ENCODE measurements at regions not wholly inside any gene's neighbourhood (a gene's known extent, or its start where the extent isn't known, plus 50 kb on each side); places are given as distances from the start of the nearest gene placed in this dataset.

DNA sequence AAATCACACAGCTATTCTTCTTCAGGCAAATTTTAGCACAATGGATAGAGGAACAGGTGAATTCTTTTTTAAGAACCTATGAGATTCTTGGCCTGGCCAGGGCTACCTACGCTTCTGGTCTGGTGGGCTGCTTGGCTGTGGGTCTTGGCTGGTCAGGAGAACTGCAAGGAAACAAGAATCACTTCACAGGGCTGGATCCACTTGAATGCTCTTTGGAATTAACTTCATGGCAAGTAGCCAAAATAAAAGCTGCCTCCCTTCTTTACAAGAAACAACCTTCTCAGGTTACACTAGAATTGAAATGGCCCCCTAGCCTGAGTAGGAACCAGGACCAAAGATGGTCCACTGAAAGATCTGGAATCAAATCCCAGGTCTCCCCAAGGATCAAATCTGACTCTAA is 519.1 kb downstream of the IQCM start:
- H3K9me3 ChIP-seq, result no peaks in the 10 kb centered on the region
- TF ChIP-seq, protein P1, sequence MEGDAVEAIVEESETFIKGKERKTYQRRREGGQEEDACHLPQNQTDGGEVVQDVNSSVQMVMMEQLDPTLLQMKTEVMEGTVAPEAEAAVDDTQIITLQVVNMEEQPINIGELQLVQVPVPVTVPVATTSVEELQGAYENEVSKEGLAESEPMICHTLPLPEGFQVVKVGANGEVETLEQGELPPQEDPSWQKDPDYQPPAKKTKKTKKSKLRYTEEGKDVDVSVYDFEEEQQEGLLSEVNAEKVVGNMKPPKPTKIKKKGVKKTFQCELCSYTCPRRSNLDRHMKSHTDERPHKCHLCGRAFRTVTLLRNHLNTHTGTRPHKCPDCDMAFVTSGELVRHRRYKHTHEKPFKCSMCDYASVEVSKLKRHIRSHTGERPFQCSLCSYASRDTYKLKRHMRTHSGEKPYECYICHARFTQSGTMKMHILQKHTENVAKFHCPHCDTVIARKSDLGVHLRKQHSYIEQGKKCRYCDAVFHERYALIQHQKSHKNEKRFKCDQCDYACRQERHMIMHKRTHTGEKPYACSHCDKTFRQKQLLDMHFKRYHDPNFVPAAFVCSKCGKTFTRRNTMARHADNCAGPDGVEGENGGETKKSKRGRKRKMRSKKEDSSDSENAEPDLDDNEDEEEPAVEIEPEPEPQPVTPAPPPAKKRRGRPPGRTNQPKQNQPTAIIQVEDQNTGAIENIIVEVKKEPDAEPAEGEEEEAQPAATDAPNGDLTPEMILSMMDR (IDR thresholded peaks at IDR 0.05), result no peak
- no peak overlapping the region for H3K27ac ChIP-seq
- H3K36me3 ChIP-seq, result no peaks in the 10 kb centered on the region
- no peaks in the 10 kb centered on the region for H3K4me1 ChIP-seq
- no peak overlapping the region for H3K4me3 ChIP-seq
- ATAC-seq (peak; percentile 26), DNase-seq (peak in 1 of 4 donors; percentile 16)
- intact Hi-C loops (cut with DNase I), result no loop called here
- H3K27me3 ChIP-seq, result no peaks in the 10 kb centered on the region

DNA sequence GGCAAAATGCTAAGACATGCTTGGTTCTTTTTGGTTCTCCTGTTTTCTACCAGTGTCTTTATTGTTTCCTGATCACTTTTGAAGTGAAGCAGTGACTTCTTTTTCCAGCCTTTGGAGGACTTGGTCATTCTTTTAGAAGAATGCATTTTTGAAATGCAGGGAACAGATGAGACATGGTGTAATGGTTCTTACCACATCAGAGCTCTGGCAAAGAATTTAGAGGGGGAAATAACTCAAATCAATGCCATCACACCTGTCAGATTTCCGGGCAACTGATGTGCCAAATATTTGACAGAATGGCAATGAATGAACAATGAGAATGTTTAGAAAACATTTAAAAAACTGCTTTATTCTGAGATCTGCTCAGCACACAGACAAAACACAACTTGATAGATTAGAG is 519.6 kb downstream of the IQCM start:
- ATAC-seq (no peak), DNase-seq (no peak)
- Histone ChIP-seq H3K4me1 (no peaks in the 10 kb centered on the region), H3K27ac (no peak overlapping the region), H3K4me3 (no peak overlapping the region), H3K9me3 (no peaks in the 10 kb centered on the region), H3K27me3 (no peaks in the 10 kb centered on the region), H3K36me3 (no peaks in the 10 kb centered on the region)
- TF ChIP-seq, protein P1 (IDR thresholded peaks at IDR 0.05), result no peak
- intact Hi-C loops (cut with DNase I), result no loop called here

DNA sequence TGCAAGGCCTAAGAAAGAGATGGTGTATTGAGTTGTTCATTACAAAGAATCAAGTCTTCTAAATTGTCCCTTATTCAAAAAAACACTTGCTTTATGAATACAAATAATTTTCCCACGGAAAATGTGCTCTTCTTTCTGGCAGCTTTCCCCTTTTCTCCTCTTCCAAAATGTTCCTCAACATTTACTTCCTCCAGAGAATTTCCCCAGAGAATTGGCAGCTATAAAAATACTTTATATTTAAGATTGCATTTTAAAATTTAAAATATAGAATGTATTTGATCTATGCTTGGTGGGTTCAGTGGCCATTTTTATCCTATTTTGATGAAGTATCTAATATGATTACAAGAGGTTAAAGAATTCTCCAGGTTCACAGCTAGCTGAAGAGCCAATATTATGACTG is 521.0 kb downstream of the IQCM start:
- no peak for DNase-seq
- intact Hi-C loops (cut with DNase I), result no loop called here
- H3K27me3 ChIP-seq, result no peaks in the 10 kb centered on the region
- TF ChIP-seq, protein P1 (IDR thresholded peaks at IDR 0.05), result no peak
- no peaks in the 10 kb centered on the region for H3K36me3 ChIP-seq
- H3K4me1 ChIP-seq, result no peaks in the 10 kb centered on the region
- no peak overlapping the region for H3K4me3 ChIP-seq
- no peak overlapping the region for H3K27ac ChIP-seq
- ATAC-seq, result no peak
- H3K9me3 ChIP-seq, result no peaks in the 10 kb centered on the region

DNA sequence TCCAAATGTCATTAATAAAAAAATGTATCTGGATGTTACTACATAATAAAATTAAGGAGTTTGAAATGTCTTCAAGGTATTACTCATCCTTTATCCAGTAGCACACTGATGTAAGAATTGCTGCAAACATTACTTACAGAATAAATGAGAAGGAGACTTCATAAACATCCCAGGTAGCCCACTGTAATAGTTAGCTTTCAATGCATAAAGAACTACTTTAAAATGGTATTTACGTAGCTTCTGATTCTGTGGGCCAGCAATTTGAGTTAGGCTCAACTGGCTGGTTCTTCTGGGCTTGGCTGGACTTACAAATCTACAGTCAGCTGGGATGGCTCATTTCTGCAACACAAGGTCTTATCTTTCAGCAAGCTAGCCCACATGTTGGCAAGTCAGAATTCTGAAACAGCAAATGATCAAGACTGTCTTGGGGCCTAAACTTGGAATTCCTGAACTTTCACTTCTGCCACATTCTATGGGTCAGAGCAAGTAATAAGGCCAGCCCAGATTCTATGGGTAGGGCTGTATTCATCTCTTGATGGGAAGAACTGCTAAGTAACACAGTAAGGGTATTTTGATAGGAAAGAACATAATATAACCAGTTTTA is 522.5 kb downstream of the IQCM start:
- DNase-seq (no peak), ATAC-seq (no peak)
- H3K4me3 ChIP-seq, result no peak overlapping the region
- H3K9me3 ChIP-seq, result no peaks in the 10 kb centered on the region
- no peak overlapping the region for H3K27ac ChIP-seq
- intact Hi-C loops (cut with DNase I), result no loop called here
- no peaks in the 10 kb centered on the region for H3K27me3 ChIP-seq
- H3K4me1 ChIP-seq, result no peaks in the 10 kb centered on the region
- TF ChIP-seq, protein P1 (IDR thresholded peaks at IDR 0.05), result no peak
- no peaks in the 10 kb centered on the region for H3K36me3 ChIP-seq

DNA sequence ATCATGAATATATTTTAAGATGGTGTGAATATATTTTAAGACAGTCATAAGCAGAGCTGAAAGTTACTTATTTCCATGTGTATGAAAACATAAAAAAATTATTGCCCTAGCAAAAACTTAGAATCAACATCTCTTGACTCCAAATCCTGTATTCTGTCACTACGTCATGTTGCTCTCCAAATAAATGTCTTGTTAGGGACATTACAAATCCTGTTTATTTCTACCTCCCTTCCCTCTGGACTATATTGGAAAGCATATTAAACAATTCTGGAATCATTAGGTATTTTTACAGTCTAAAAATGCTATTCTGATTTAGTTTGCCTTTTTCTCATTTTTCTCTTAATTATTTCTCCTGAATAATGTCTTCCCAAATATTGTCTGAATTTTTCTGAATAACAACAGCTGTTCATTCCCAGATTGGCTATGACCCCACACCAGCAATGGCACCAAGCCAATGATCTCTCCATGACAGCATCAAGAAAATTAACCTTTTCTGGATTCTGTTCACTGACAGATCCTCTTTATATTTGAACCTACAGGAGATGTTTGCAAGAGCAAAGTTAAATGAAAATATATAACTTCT is 523.1 kb downstream of the IQCM start:
- no peaks in the 10 kb centered on the region for H3K4me1 ChIP-seq
- no peaks in the 10 kb centered on the region for H3K36me3 ChIP-seq
- no peak overlapping the region for H3K27ac ChIP-seq
- no peak for DNase-seq
- no peaks in the 10 kb centered on the region for H3K9me3 ChIP-seq
- TF ChIP-seq, protein P1 (IDR thresholded peaks at IDR 0.05), result no peak
- H3K27me3 ChIP-seq, result no peaks in the 10 kb centered on the region
- intact Hi-C loops (cut with DNase I), result no loop called here
- H3K4me3 ChIP-seq, result no peak overlapping the region
- no peak for ATAC-seq
